H9 (cell line): ENCODE measurements at regions not wholly inside any gene's neighbourhood (a gene's known extent, or its start where the extent isn't known, plus 50 kb on each side); places are given as distances from the start of the nearest gene placed in this dataset.

ENCODE experiments used
- DNase-seq: peaks from one replicate; pipeline ENCODE4 v3.0.0-alpha.2; 2017
- H2AFZ ChIP-seq: one replicate; pipeline ENCODE4 v1.6.1; 2013; ENCODE audit warnings: mild to moderate bottlenecking, low read length, control low read depth, moderate library complexity
- H2AK5ac ChIP-seq: 2 replicates; pipeline ENCODE4 v1.6.1; 2013; ENCODE audit warnings: low read length, control low read depth, mixed read lengths; ENCODE audit not compliant: insufficient read length
- H2BK120ac ChIP-seq: one replicate; pipeline ENCODE4 v1.6.1; 2013; ENCODE audit warnings: low read depth, mild to moderate bottlenecking, low read length, control low read depth, inconsistent platforms; ENCODE audit not compliant: poor library complexity, severe bottlenecking
- H2BK12ac ChIP-seq: 2 replicates; pipeline ENCODE4 v1.6.1; 2013; ENCODE audit warnings: low read length, control low read depth, mixed read lengths, low read depth; ENCODE audit not compliant: insufficient read length
- H2BK15ac ChIP-seq: 2 replicates; pipeline ENCODE4 v1.6.1; 2013; ENCODE audit warnings: low read depth, low read length, control low read depth
- H2BK20ac ChIP-seq: one replicate; pipeline ENCODE4 v1.6.1; 2013; ENCODE audit warnings: low read depth, mild to moderate bottlenecking, low read length, control low read depth, inconsistent platforms; ENCODE audit not compliant: poor library complexity, severe bottlenecking
- H2BK5ac ChIP-seq: 2 replicates; pipeline ENCODE4 v1.6.1; 2013; ENCODE audit warnings: low read length, control low read depth, mixed read lengths; ENCODE audit not compliant: insufficient read length
- H3K14ac ChIP-seq: 2 replicates; pipeline ENCODE4 v1.6.1; 2013; ENCODE audit warnings: low read length, control low read depth; ENCODE audit not compliant: insufficient read depth
- H3K18ac ChIP-seq: 2 replicates; pipeline ENCODE4 v1.6.1; 2013; ENCODE audit warnings: low read depth, mild to moderate bottlenecking, mixed read lengths, low read length, control low read depth; ENCODE audit not compliant: insufficient read length
- H3K23ac ChIP-seq: 2 replicates; pipeline ENCODE4 v1.6.1; 2013; ENCODE audit warnings: low read length, control low read depth, mixed read lengths, low read depth; ENCODE audit not compliant: insufficient read length
- H3K23me2 ChIP-seq: 2 replicates; pipeline ENCODE4 v1.6.1; 2013; ENCODE audit warnings: low read depth, mild to moderate bottlenecking, mixed read lengths, low read length, control low read depth; ENCODE audit not compliant: insufficient read length, poor library complexity, severe bottlenecking
- H3K27ac ChIP-seq: 2 replicates; pipeline ENCODE4 v1.5.1; 2013; ENCODE audit warnings: low read length, control low read depth, mixed read lengths, low read depth; ENCODE audit not compliant: insufficient read length
- H3K27me3 ChIP-seq: 2 replicates; pipeline ENCODE4 v1.6.1; 2013; ENCODE audit warnings: low read length, control low read depth, inconsistent platforms; ENCODE audit not compliant: insufficient read depth
- H3K4ac ChIP-seq: 2 replicates; pipeline ENCODE4 v1.6.1; 2013; ENCODE audit warnings: low read depth, mild to moderate bottlenecking, control low read depth, inconsistent platforms, low read length, moderate library complexity
- H3K4me1 ChIP-seq: 2 replicates; pipeline ENCODE4 v1.6.1; 2013; ENCODE audit warnings: low read length, control low read depth, inconsistent platforms; ENCODE audit not compliant: insufficient read depth
- H3K4me2 ChIP-seq: 2 replicates; pipeline ENCODE4 v1.6.1; 2013; ENCODE audit warnings: low read length, control low read depth, mixed read lengths; ENCODE audit not compliant: insufficient read length, insufficient read depth
- H3K56ac ChIP-seq: 2 replicates; pipeline ENCODE4 v1.6.1; 2013; ENCODE audit warnings: low read depth, mild to moderate bottlenecking, mixed read lengths, low read length, control low read depth; ENCODE audit not compliant: insufficient read length
- H3K79me1 ChIP-seq: 2 replicates; pipeline ENCODE4 v1.6.1; 2013; ENCODE audit warnings: low read depth, mild to moderate bottlenecking, moderate library complexity, low read length, control low read depth, inconsistent platforms; ENCODE audit not compliant: insufficient read depth, poor library complexity, severe bottlenecking
- H3K79me2 ChIP-seq: 2 replicates; pipeline ENCODE4 v1.6.1; 2013; ENCODE audit warnings: low read length, control low read depth, inconsistent platforms; ENCODE audit not compliant: insufficient read depth
- H3K9ac ChIP-seq: 2 replicates; pipeline ENCODE4 v1.6.1; 2013; ENCODE audit warnings: low read length, control low read depth, mixed read lengths; ENCODE audit not compliant: insufficient read length; ENCODE audit errors: extremely low read depth
- H3K9me3 ChIP-seq: one replicate; pipeline ENCODE4 v1.6.1; 2013; ENCODE audit warnings: low read depth, low read length, inconsistent platforms; ENCODE audit not compliant: control insufficient read depth
- H3T11ph ChIP-seq: one replicate; pipeline ENCODE4 v1.6.1; 2013; ENCODE audit warnings: mild to moderate bottlenecking, low read length, control low read depth, inconsistent platforms
- H4K20me1 ChIP-seq: one replicate; pipeline ENCODE4 v1.6.1; 2013; ENCODE audit not compliant: control insufficient read depth, insufficient read length, insufficient read depth
- H4K5ac ChIP-seq: 2 replicates; pipeline ENCODE4 v1.6.1; 2013; ENCODE audit warnings: low read depth, mild to moderate bottlenecking, mixed read lengths, low read length, control low read depth; ENCODE audit not compliant: insufficient read length
- H4K8ac ChIP-seq: replicated peaks from 2 replicates; pipeline ENCODE4 v1.6.1; 2013; ENCODE audit warnings: low read length, control low read depth, mixed read lengths, low read depth; ENCODE audit not compliant: insufficient read length
- H4K91ac ChIP-seq: 2 replicates; pipeline ENCODE4 v1.6.1; 2013; ENCODE audit warnings: low read depth, mild to moderate bottlenecking, moderate library complexity, mixed read lengths, low read length, control low read depth; ENCODE audit not compliant: insufficient read length
- H3K27ac Mint-ChIP-seq, 3 experiments: 2 replicates in 2 of 3; 3 replicates in 1 of 3; pipeline ENCODE4 v1.8.0; 2020 to 2021; ENCODE audit warnings: mixed read lengths in 3 of 3, mild to moderate bottlenecking in 1 of 3, moderate library complexity in 1 of 3
- H3K27me3 Mint-ChIP-seq: 2 replicates; pipeline ENCODE4 v1.8.0; 2021; ENCODE audit warnings: low read depth, mild to moderate bottlenecking, moderate library complexity, mixed read lengths
- H3K36me3 Mint-ChIP-seq, 3 experiments: 2 replicates in 2 of 3; 3 replicates in 1 of 3; pipeline ENCODE4 v1.8.0; 2020 to 2021; ENCODE audit warnings: low read depth in 3 of 3, mixed read lengths in 3 of 3; ENCODE audit not compliant: insufficient read depth in 1 of 3
- H3K4me1 Mint-ChIP-seq, 2 experiments: 2 replicates each; pipeline ENCODE4 v1.8.0; 2020; ENCODE audit warnings: mixed read lengths in 2 of 2
- H3K4me3 Mint-ChIP-seq, 2 experiments: 2 replicates in 1 of 2; 3 replicates in 1 of 2; pipeline ENCODE4 v1.8.0; 2020 to 2021; ENCODE audit warnings: mild to moderate bottlenecking in 2 of 2, mixed read lengths in 2 of 2, moderate library complexity in 1 of 2
- H3K9me3 Mint-ChIP-seq, 2 experiments: 2 replicates in 1 of 2; 3 replicates in 1 of 2; pipeline ENCODE4 v1.8.0; 2020; ENCODE audit warnings: mild to moderate bottlenecking in 2 of 2, mixed read lengths in 2 of 2, moderate library complexity in 1 of 2
- CTCF ChIP-seq: fragments of 200-600 bp; sonication (generic); conservative IDR thresholded peaks from 3 replicates; pipeline ENCODE4 v1.8.0; 2021; ENCODE audit warnings: antibody characterized with exemption, mild to moderate bottlenecking

- H3K4me3 Mint-ChIP-seq, result no peak overlapping the region
- no peak overlapping the region; a peak in 1 of 7 replicates for H3K27ac Mint-ChIP-seq
- no peak overlapping the region for H2BK5ac ChIP-seq
- no peak overlapping the region for H3K14ac ChIP-seq
- no peaks in the 10 kb centered on the region for H3K23me2 ChIP-seq
- H3K56ac ChIP-seq, result no peak overlapping the region
- no peak overlapping the region for H4K8ac ChIP-seq
- no peak overlapping the region for H4K91ac ChIP-seq
- H3K27me3 Mint-ChIP-seq, result no peaks in the 10 kb centered on the region; the same call in 1 of the 2 replicates
- H2AFZ ChIP-seq, result no peak overlapping the region
- no peak for DNase-seq
- H3K79me2 ChIP-seq, result no peaks in the 10 kb centered on the region
- H2BK15ac ChIP-seq, result no peak overlapping the region
- TF ChIP-seq CTCF, result no peak
- no peaks in the 10 kb centered on the region for H3K27me3 ChIP-seq
- H3K27ac ChIP-seq, result no peak overlapping the region
- no peak overlapping the region for H2BK20ac ChIP-seq
- H3K79me1 ChIP-seq, result no peaks in the 10 kb centered on the region
- no peak overlapping the region for H3K23ac ChIP-seq
- no peak overlapping the region for H2BK120ac ChIP-seq
- no peaks in the 10 kb centered on the region for H3K4me1 Mint-ChIP-seq
- H3T11ph ChIP-seq, result no peak overlapping the region
- no peak overlapping the region for H2AK5ac ChIP-seq
- no peaks in the 10 kb centered on the region for H3K4me1 ChIP-seq
- H4K20me1 ChIP-seq, result no peaks in the 10 kb centered on the region
- H3K9me3 Mint-ChIP-seq, result no peaks in the 10 kb centered on the region
- no peak overlapping the region for H4K5ac ChIP-seq
- H3K18ac ChIP-seq, result no peak overlapping the region
- no peak overlapping the region for H2BK12ac ChIP-seq
- H3K9me3 ChIP-seq, result no peaks in the 10 kb centered on the region
- no peak overlapping the region for H3K4ac ChIP-seq
- H3K36me3 Mint-ChIP-seq, result no peaks in the 10 kb centered on the region
- no peak overlapping the region for H3K9ac ChIP-seq
- no peak overlapping the region for H3K4me2 ChIP-seq
Observed at GRCh38 chr6:2440516-2440915, 195.1 kb upstream of the GMDS start.
